Activated CD8-positive, alpha-beta memory T cell treated with anti-CD3 and anti-CD28 coated beads, Interleukin-2, amount 50 U/mL, for 48 hours (primary cell): ENCODE measurements at regions not wholly inside any gene's neighbourhood (a gene's known extent, or its start where the extent isn't known, plus 50 kb on each side); places are given as distances from the start of the nearest gene placed in this dataset.
A peak's percentile ranks its signal among the peaks of the same experiment; 100 is the strongest.

Source experiments
- DNase-seq: peaks from one replicate; pipeline ENCODE4 v3.0.0-alpha.2; 2020

DNA sequence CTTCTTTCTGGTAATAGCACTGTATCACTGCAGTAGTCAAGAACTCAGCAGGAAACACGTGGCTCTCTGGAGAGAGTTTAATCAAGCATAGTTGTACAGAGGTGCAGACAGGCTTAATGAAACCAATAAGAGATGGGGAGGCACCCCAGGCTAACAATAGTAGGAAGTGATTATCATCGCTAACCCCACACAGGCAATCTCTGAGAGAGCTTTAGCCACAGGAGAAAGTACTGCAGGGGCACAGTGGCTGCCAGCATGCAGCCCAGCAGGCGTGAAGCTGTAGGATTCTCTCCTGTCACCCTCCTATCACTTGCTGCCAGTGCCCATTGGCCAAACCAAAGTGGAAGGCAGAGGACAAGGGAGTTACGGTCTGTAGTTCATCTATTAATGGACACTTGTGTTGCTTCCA, 450.0 kb upstream of the RASGEF1B start:
- no peak for DNase-seq

DNA sequence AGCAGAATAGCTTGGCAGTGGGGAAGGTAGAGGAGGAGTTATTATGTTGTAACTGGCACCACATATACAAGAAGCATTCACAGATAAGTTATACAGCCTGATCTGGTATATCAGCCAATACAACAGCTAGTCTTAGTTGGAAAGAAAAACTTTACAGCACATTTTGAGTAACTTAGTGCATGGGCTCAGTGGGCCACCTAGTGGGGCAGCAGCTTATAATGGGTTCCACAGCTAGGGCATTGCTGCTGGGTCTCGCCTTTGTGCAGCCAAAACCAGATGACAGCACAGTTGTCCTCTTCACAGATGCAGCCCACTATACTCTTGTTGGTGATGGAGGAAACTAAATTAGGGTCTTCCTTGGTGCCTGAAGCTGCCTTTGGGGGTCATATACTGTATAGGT, 448.1 kb upstream of the RASGEF1B start:
- no peak for DNase-seq

DNA sequence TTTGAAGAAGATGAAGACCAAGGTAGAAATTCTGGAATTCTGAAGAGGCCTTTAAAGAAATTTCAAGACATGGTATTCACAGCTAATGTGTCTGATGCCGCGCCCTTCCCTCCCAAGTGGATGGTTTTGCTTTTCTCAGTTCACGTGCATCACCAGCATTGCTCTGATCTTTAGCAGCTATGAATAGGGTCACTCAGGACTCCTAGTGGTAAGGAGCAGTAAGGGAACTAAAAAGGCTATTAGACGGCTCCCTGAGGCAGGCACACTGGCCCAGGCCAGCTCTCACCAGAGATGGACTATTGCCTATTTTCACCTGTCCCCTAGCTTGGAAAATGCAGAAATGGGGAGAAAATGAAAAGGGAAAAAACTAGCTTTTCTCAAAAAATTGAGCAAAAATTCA, 447.5 kb upstream of the RASGEF1B start:
- no peak for DNase-seq

GRCh38 chr4:81915430-81915829, 443.7 kb upstream of the RASGEF1B start:
- DNase-seq: no peak

GRCh38 chr4:81914623-81915022, 442.9 kb upstream of the RASGEF1B start:
- no peak for DNase-seq

GRCh38 chr4:81913427-81913879, 441.7 kb upstream of the RASGEF1B start:
- peak; percentile 68 for DNase-seq

DNA sequence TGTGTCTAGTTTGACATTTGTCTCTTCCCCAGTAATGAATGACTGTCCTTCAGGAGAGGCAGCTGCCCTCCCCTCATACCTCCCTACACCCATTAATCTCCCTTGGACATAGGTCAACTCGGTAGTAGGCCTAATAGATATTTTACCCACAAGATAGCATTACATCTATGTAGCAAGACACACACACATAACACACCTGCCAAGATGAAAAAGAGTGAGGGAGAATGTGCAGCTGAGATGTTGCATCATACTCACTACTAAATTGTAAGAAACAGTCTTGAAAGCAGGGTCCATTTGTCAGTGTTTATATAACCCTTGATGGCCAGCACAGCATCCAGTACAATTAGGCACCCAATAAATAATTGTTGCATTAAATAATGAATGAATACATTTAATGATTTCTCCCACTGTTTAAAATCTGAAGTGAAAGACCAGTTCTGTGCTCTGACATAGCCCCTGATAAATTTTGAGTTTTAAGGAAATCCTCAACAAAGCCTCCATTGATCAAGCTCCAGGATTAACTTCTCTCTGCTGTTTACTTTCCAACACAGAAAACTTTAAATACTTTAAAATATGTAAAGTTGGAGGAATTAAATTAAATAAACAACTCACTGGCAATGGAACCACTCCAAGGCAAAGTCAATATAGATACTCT, 440.8 kb upstream of the RASGEF1B start:
- DNase-seq: no peak

DNA sequence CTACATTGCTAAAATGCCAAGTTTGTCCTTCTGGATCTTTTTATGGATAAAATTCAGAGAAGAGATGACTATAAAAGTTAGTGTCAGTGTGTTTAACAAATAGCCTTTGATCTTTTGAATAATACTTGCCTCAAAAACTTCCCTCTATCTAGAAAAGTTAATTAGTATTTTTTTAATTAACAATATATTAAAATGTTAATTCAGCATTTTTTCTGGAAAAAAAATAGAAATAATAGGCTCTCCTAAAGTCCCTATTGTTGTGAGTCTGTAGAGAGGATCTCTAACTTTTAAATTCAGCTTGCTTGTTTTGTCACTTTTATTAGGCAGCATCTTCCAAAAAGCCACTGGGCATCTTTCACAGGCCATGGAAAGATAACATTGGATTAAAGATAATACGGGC, 435.2 kb upstream of the RASGEF1B start:
- DNase-seq: no peak

- no peak for DNase-seq
Measured at GRCh38 chr4:81905971-81906370, 434.3 kb upstream of the RASGEF1B start.

GRCh38 chr4:81904121-81904520, 432.4 kb upstream of the RASGEF1B start:
- no peak for DNase-seq

DNA sequence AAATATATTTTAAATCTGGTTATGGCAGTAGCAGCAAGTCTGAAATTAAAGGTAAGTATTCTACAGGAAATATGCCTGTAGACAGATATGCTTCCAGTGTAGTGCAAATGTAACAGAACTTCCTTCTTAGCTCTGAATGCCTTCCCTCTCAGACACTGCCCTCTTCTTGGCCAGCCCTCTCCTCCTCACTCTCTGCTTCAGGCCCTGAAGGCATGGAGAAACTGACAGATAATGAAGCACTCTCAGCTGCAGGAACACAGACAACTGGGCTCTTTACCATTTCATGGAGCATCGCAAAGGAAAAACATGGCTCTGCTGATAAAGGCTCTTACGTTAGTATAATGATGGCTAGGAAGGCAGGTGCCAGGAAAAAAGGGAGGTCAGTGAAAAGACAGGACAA, 431.5 kb upstream of the RASGEF1B start:
- no peak for DNase-seq

DNA sequence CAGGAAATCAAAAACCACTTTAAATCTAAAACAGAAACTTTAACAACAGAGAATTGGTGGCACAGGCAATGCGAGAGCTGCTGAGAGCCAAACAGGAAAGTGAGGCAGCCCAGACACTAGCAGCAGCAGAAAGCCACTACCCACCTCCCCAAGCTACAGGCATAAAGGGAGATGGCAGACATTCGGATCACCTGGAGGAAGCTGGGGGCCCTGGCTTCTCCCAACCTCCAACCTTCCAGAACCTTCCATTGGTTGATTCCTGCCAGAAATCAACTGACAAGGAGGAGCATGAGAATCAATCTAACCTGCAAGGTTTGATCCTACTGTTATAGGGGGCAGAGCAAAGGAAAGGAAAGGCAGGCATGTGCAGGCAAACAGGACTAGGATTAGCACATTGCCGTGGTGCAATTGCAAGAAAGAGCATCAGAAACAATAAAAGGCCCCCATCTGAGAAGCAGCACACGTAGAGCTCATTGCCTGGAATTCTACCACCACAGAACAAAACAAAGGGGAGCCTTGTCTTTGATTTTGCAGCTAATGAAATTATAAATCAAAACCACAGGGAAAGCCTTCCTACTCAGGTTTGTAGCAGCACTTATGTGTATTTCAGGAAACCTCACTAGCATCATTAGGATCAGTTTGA, 427.3 kb upstream of the RASGEF1B start:
- no peak for DNase-seq

DNA sequence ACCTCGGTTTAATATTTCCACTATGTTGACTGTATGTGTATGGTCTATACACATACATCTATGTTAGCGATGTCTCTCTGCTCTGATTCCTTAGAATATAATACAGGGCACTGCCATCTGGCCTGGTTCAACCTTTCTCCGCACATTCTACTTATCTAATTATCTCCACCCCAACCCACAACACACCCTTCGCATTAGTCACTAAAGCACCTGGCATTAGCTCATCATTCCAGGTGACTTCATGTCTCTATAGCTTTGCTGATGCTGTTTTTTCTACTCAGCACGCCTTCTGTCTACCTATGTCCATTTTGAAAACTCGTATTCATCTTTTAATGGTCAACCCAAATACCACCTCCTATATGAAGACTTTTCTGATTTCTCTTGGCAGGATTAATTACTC, 425.2 kb upstream of the RASGEF1B start:
- DNase-seq: no peak

DNA sequence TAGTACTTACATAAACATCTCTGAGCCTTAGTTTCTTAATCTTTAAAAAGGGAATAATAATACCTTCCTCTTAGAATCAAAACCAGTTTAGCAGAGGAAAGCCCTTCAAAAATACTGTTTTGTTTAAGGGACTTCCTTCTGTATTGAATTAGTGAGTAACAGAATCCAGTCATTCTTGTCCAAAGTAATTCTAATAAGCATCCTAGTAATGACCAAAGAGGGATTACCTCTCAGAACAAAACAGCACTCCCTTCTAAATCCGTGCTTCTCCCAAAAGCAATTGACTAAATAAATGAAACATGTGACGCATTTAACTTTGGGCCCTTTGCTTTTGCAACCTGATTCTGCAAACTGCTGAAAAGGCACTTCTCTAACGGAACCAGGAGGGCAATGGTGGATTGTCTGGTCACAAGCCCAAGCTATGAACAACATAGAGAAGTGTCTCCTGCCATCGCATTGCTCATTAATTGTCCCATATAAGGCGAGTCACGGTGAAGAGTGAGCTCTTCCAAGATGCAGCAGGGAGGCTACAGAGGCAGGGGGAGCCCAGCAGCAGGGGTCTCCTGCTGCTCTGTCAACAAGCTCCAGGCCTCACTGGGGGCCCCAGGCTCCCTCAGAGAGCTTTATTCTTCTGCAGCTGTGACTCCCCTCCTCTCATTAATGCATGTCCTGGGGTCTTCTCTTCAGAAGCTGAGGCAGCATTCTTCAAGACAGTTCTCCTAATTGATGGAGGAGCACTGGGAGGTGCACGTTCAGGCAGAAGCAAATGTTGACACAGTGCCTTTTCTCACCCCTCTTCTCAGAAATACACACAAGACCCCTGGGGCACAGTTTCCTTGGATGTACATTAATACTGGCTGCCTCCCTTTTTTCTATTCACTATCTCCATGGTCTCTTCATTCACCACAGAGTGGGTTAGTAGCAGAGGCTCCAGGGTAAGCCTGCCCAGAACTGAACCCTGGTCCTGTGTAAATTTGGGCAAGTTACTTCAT, 419.6 kb upstream of the RASGEF1B start:
- no peak for DNase-seq

- DNase-seq: no peak
Measured at GRCh38 chr4:81884986-81885385, 413.3 kb upstream of the RASGEF1B start.

- DNase-seq: no peak
Measured at GRCh38 chr4:81883530-81884450, 412.1 kb upstream of the RASGEF1B start.

GRCh38 chr4:81883004-81883403, 411.3 kb upstream of the RASGEF1B start:
- DNase-seq: no peak

DNA sequence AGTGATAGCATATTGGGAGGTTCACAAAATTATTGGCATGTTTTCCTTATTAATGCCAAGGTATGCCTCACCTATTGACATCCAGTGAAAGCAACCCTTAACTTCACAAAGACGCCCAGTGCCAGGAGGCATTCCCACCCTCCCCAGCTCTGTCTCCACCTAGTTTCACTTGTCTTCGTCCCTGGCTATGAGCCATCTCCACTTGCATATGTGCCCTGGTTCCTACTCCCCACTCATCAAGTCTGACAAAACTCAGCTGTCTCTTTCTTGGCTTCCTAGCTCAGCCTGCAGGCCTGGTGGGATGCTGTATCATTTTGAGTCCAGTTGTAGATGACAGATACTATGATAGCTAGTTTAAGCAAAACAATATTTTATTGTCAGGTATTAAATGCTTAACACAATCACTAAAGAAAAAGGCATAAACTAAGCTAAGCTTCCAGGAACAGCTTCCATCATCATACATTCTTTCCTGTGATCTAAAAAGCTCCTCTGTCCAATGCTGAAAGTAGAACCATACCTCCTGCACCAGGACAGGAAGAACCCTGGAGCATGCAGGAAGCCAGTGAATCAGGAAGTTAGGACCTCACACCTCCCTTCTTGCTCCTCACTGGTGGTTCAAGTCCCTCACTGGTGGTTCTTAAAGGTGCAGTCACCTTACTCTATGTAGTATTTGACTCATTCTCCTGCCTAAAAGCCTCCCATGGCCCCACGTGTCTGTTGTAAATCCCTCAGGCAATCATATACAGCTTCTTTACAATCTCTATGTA, 410.3 kb upstream of the RASGEF1B start:
- no peak for DNase-seq

GRCh38 chr4:81876106-81876505, 404.4 kb upstream of the RASGEF1B start:
- DNase-seq: no peak

GRCh38 chr4:81874661-81875515, 403.2 kb upstream of the RASGEF1B start:
- no peak for DNase-seq

GRCh38 chr4:81870275-81870674, 398.6 kb upstream of the RASGEF1B start:
- no peak for DNase-seq
